Fibroblast of skin of scalp (primary cell): ENCODE measurements at regions not wholly inside any gene's neighbourhood (a gene's known extent, or its start where the extent isn't known, plus 50 kb on each side); places are given as distances from the start of the nearest gene placed in this dataset.
A peak's percentile ranks its signal among the peaks of the same experiment; 100 is the strongest.

Experiments used
- DNase-seq: peaks from one replicate; pipeline ENCODE4 v3.0.0-alpha.2; 2013

GRCh38 chr12:107477947-107478610 is 207.5 kb upstream of the PWP1 start:
- no peak for DNase-seq

GRCh38 chr12:107478881-107479280 is 206.7 kb upstream of the PWP1 start:
- no peak for DNase-seq

GRCh38 chr12:107480836-107481608 is 204.6 kb upstream of the PWP1 start:
- DNase-seq: no peak

GRCh38 chr12:107484230-107484629 is 201.4 kb upstream of the PWP1 start:
- DNase-seq: no peak

- no peak for DNase-seq
Measured at GRCh38 chr12:107484941-107485340, 200.7 kb upstream of the PWP1 start.

GRCh38 chr12:107485731-107486130 is 199.9 kb upstream of the PWP1 start:
- no peak for DNase-seq

- no peak for DNase-seq
Measured at GRCh38 chr12:107486140-107486892, 199.3 kb upstream of the PWP1 start.

- DNase-seq: no peak
Measured at GRCh38 chr12:107487011-107487680, 198.5 kb upstream of the PWP1 start.

GRCh38 chr12:107488666-107489065 is 196.9 kb upstream of the PWP1 start:
- DNase-seq: no peak

GRCh38 chr12:107490010-107490409 is 195.6 kb upstream of the PWP1 start:
- no peak for DNase-seq

- DNase-seq: peak; percentile 36
Measured at GRCh38 chr12:107491856-107492255, 193.7 kb upstream of the PWP1 start.

GRCh38 chr12:107492393-107493134 is 193.0 kb upstream of the PWP1 start:
- DNase-seq: no peak

GRCh38 chr12:107493135-107493494 is 192.5 kb upstream of the PWP1 start:
- no peak for DNase-seq

GRCh38 chr12:107493666-107494065 is 191.9 kb upstream of the PWP1 start:
- no peak for DNase-seq

- DNase-seq: no peak
Measured at GRCh38 chr12:107494331-107494730, 191.3 kb upstream of the PWP1 start.

- no peak for DNase-seq
Measured at GRCh38 chr12:107495604-107496003, 190.0 kb upstream of the PWP1 start.

GRCh38 chr12:107497231-107497630 is 188.4 kb upstream of the PWP1 start:
- no peak for DNase-seq

- DNase-seq: no peak
Measured at GRCh38 chr12:107500307-107500706, 185.3 kb upstream of the PWP1 start.

GRCh38 chr12:107501681-107502080 is 183.9 kb upstream of the PWP1 start:
- no peak for DNase-seq

- no peak for DNase-seq
Measured at GRCh38 chr12:107503129-107503855, 182.3 kb upstream of the PWP1 start.
